ENCODE measurements at regions not wholly inside any gene's neighbourhood (a gene's known extent, or its start where the extent isn't known, plus 50 kb on each side); places are given as distances from the start of the nearest gene placed in this dataset.

- Histone ChIP-seq H4K20me1 (replicated peaks in 1 of 2; ENCODE audit: control insufficient read depth in 1 of 2, insufficient read depth in 2 of 2, low read length in 2 of 2) (no peaks in the 10 kb centered on the region), H2BK120ac (replicated peaks; ENCODE audit: low read depth, low read length) (peak overlapping the region; percentile 72), H3K18ac (ENCODE audit: extremely low read depth, low read length) (no peak overlapping the region), H3K79me2 (ENCODE audit: control insufficient read depth in 1 of 2, insufficient read depth in 2 of 2, low read length in 2 of 2) (no peaks in the 10 kb centered on the region), H3K79me1 (ENCODE audit: low read depth, low read length) (no peaks in the 10 kb centered on the region), H3K9ac (replicated peaks in 1 of 4; ENCODE audit: extremely low read depth in 1 of 4, low read depth in 3 of 4, low read length in 3 of 4) (no peak overlapping the region), H2AFZ (ENCODE audit: low read length) (no peak overlapping the region), H3K4me2 (ENCODE audit: insufficient read depth in 1 of 2, low read depth in 2 of 2, low read length in 2 of 2) (no peak overlapping the region), H3K14ac (ENCODE audit: insufficient read length) (no peak overlapping the region), H3K27ac (ENCODE audit: low read depth, low read length) (no peak overlapping the region; the same call in 1 of the 2 replicates), H4K91ac (replicated peaks; ENCODE audit: insufficient read length, low read length) (no peak overlapping the region), H3K9me3 (ENCODE audit: insufficient read depth in 2 of 2, low read depth in 1 of 2, low read length in 1 of 2) (peaks cover 15 to 17% of the 10 kb centered on the region in 2 experiments), H3K4me3 (ENCODE audit: extremely low read depth in 1 of 4, insufficient read depth in 2 of 4, low read depth in 3 of 4, low read length in 4 of 4) (peak overlapping the region in 1 of 4 experiments; percentile 29; a peak in 1 of 8 replicates), H3K36me3 (ENCODE audit: control insufficient read depth in 2 of 4, insufficient read depth in 4 of 4, low read length in 3 of 4) (peaks cover 0 to 17% (median 6%) of the 10 kb centered on the region in 4 experiments; a peak in 4 of 8 replicates), H4K5ac (ENCODE audit: insufficient read length, low read depth, low read length) (peak overlapping the region; percentile 34), H2BK15ac (ENCODE audit: low read length) (no peak overlapping the region), H2BK5ac (ENCODE audit: low read depth, low read length) (0 out of 2 replicates have a peak overlapping the region, but pooled peaks have one; percentile 91), H3K23me2 (ENCODE audit: low read depth, low read length) (no peaks in the 10 kb centered on the region), H2BK12ac (ENCODE audit: low read depth, low read length) (peak overlapping the region; percentile 51; the same call in 1 of the 2 replicates), H3K56ac (replicated peaks; ENCODE audit: insufficient read length, low read depth, low read length) (no peak overlapping the region), H3K4me1 (replicated peaks in 1 of 4; ENCODE audit: control insufficient read depth in 3 of 4, insufficient read depth in 4 of 4, low read length in 3 of 4) (peaks cover 0 to 18% (median 3%) of the 10 kb centered on the region in 4 experiments; a peak in 5 of 7 replicates), H2BK20ac (ENCODE audit: low read length) (no peak overlapping the region; the same call in 1 of the 2 replicates), H3K4ac (replicated peaks; ENCODE audit: insufficient read length, low read depth, low read length) (peak overlapping the region; percentile 10), H4K8ac (ENCODE audit: extremely low read depth, insufficient read depth, low read length) (no peak overlapping the region), H3K27me3 (replicated peaks in 1 of 4; ENCODE audit: control insufficient read depth in 3 of 4, extremely low read depth in 1 of 4, insufficient read depth in 3 of 4, low read length in 3 of 4) (no peaks in the 10 kb centered on the region), H2AK5ac (ENCODE audit: low read depth, low read length) (0 out of 2 replicates have a peak overlapping the region, but pooled peaks have one; percentile 1), H3K23ac (ENCODE audit: insufficient read length) (no peak overlapping the region)
- POLR2A ChIA-PET (ENCODE audit: partially characterized antibody) = interaction anchor here (1.9 kb wide), 1 partner anchor 18 kb away, joined by 5 read pairs; no protein-coding TSS in a partner anchor
- FAIRE-seq (no peak), DNase-seq (ENCODE audit: low read depth in 1 of 2, low spot score in 2 of 2) (no peak)
- CTCF ChIA-PET (ENCODE audit: partially characterized antibody) = interaction anchor here (0.6 to 1.0 kb wide), 3 partner anchors 8 to 256 kb away, joined by 3 to 4 read pairs (median 3); no protein-coding TSS in a partner anchor
- WGBS, 2 experiments (ENCODE audit: extremely low coverage in 1 of 2, insufficient coverage in 1 of 2, insufficient read length in 1 of 2, insufficient replicate concordance in 2 of 2, low coverage in 1 of 2, low lambda C conversion rate in 2 of 2, missing lambda C conversion rate in 1 of 2) = 81% methylated on average over 3 of the region's 3 CpGs; no CpG with 5 or more reads in 1 of the 2 experiments
- TF ChIP-seq JUN (IDR thresholded peaks at IDR 0.05; ENCODE audit: low read depth, low read length) = no peak
- no peak for TF ChIP-seq MAX (IDR thresholded peaks at IDR 0.05)
- no peak for TF ChIP-seq NANOG (IDR thresholded peaks at IDR 0.05; ENCODE audit: insufficient read depth, low read depth, low read length, poor library complexity, severe bottlenecking)
- no peak for TF ChIP-seq BRCA1 (IDR thresholded peaks at IDR 0.05; ENCODE audit: low read depth, low read length)
- TF ChIP-seq SIX5 (IDR thresholded peaks at IDR 0.05; ENCODE audit: low read depth, low read length) = no peak
- TF ChIP-seq YY1 (IDR thresholded peaks at IDR 0.05; ENCODE audit: low read depth, low read length) = no peak
- TF ChIP-seq RXRA (IDR thresholded peaks at IDR 0.05; ENCODE audit: insufficient read depth, low read depth, low read length) = no peak
- no peak for TF ChIP-seq SRF (IDR thresholded peaks at IDR 0.05; ENCODE audit: low read depth, low read length)
- TF ChIP-seq EP300 (IDR thresholded peaks at IDR 0.05; ENCODE audit: borderline replicate concordance in 1 of 2, low read depth in 2 of 2, low read length in 2 of 2) = no peak
Observed at GRCh38 chr2:167862782-167863181, 384.6 kb downstream of the STK39 start.
